Fibroblast of pulmonary artery (primary cell): ENCODE measurements at regions not wholly inside any gene's neighbourhood (a gene's known extent, or its start where the extent isn't known, plus 50 kb on each side); places are given as distances from the start of the nearest gene placed in this dataset.

Source experiments
- DNase-seq: peaks from one replicate; pipeline ENCODE4 v3.0.0-alpha.2; 2010; ENCODE audit warnings: low read depth
- H3K4me3 ChIP-seq: replicated peaks from 2 replicates; pipeline ENCODE4 v1.5.1; 2011; ENCODE audit warnings: low read depth, mild to moderate bottlenecking, control low read depth, low read length, moderate library complexity
- CTCF ChIP-seq: IDR thresholded peaks from 2 replicates; pipeline ENCODE4 v1.5.1; 2011; ENCODE audit warnings: mild to moderate bottlenecking, control low read depth, low read length, inconsistent platforms; ENCODE audit errors: missing control alignments

- no peak overlapping the region for H3K4me3 ChIP-seq
- no peak for TF ChIP-seq CTCF
- no peak for DNase-seq
These were observed 72.0 kb downstream of the KCNF1 start for GRCh38 chr2:10983711-10984110.

- DNase-seq: no peak
- no peak overlapping the region for H3K4me3 ChIP-seq
- TF ChIP-seq CTCF: no peak
These were observed 72.8 kb downstream of the KCNF1 start for GRCh38 chr2:10984418-10985135.

GRCh38 chr2:10985260-10985659 is 73.5 kb downstream of the KCNF1 start:
- no peak overlapping the region for H3K4me3 ChIP-seq
- no peak for DNase-seq
- no peak for TF ChIP-seq CTCF

- no peak for TF ChIP-seq CTCF
- no peak for DNase-seq
- no peak overlapping the region for H3K4me3 ChIP-seq
These were observed 74.3 kb downstream of the KCNF1 start for GRCh38 chr2:10985901-10986535.

- DNase-seq: no peak
- H3K4me3 ChIP-seq: no peak overlapping the region
- no peak for TF ChIP-seq CTCF
These were observed 75.7 kb downstream of the KCNF1 start for GRCh38 chr2:10987439-10987838.

- no peak for DNase-seq
- H3K4me3 ChIP-seq: no peak overlapping the region
- TF ChIP-seq CTCF: no peak
These were observed 76.1 kb downstream of the KCNF1 start for GRCh38 chr2:10987861-10988260.

GRCh38 chr2:10989151-10989550 is 77.4 kb downstream of the KCNF1 start:
- no peak overlapping the region for H3K4me3 ChIP-seq
- DNase-seq: no peak
- TF ChIP-seq CTCF: no peak
